Mucosa of descending colon (tissue), 3 donors: ENCODE measurements at regions not wholly inside any gene's neighbourhood (a gene's known extent, or its start where the extent isn't known, plus 50 kb on each side); places are given as distances from the start of the nearest gene placed in this dataset.

Experiments
- ATAC-seq: fragments of 200-7000 bp; cut with Tn5 transposase; one replicate; pipeline ENCODE4 v1.9.1; 2020; ENCODE audit warnings: mild to moderate bottlenecking, moderate library complexity
- DNase-seq, 3 donors: peaks; one replicate each; pipeline ENCODE4 v3.0.0-alpha.2; 2020
- H3K36me3 ChIP-seq: fragments of 200-600 bp; one replicate; pipeline ENCODE4 v1.8.0; 2021; ENCODE audit warnings: low read depth, mild to moderate bottlenecking
- H3K4me1 ChIP-seq: fragments of 200-600 bp; one replicate; pipeline ENCODE4 v1.8.0; 2021; ENCODE audit warnings: low read depth, mild to moderate bottlenecking
- H3K4me3 ChIP-seq: fragments of 200-600 bp; one replicate; pipeline ENCODE4 v1.8.0; 2021; ENCODE audit warnings: mild to moderate bottlenecking
- H3K9me3 ChIP-seq: fragments of 200-600 bp; one replicate; pipeline ENCODE4 v1.8.0; 2021; ENCODE audit warnings: mild to moderate bottlenecking
- CTCF ChIP-seq: fragments of 200-600 bp; IDR thresholded peaks from one replicate; pipeline ENCODE4 v1.8.0; 2022; ENCODE audit warnings: antibody characterized with exemption, mild to moderate bottlenecking
- intact Hi-C, 2 donors: fragments of 100-400 bp; cut with DNase I in 1 of 2; cut with micrococcal nuclease in 1 of 2; formaldehyde crosslinking; loops; one replicate each; pipeline versions ENCODE4 v1.11.0 to v1.11.1; 2022; cut with DNase I, micrococcal nuclease
- donor health status: DM: no; HTN: no; CAD: no; lungs with moderate emphysema.
- donor health status: DM: no; HTN: no; CAD: no.
- donor health status: DM: no; HTN: yes; CAD: no.

- Histone ChIP-seq H3K4me3 (no peak overlapping the region), H3K36me3 (no peaks in the 10 kb centered on the region), H3K9me3 (no peaks in the 10 kb centered on the region), H3K4me1 (no peaks in the 10 kb centered on the region)
- ATAC-seq (no peak), DNase-seq (no peak)
- no peak for TF ChIP-seq CTCF
- intact Hi-C loops = no loop called here
Measured at GRCh38 chr4:12658146-12658545, 826.0 kb downstream of the RAB28 start.

- no peak for TF ChIP-seq CTCF
- Histone ChIP-seq H3K36me3 (no peaks in the 10 kb centered on the region), H3K4me3 (no peak overlapping the region), H3K4me1 (no peaks in the 10 kb centered on the region), H3K9me3 (no peaks in the 10 kb centered on the region)
- ATAC-seq = no peak
- no peak for DNase-seq
- intact Hi-C loops = no loop called here
Measured at GRCh38 chr4:12651876-12652275, 832.3 kb downstream of the RAB28 start.

GRCh38 chr4:12645732-12646131 lies 838.4 kb downstream of the RAB28 start:
- intact Hi-C loops = no loop called here
- no peak for DNase-seq

GRCh38 chr4:12644261-12644660 lies 839.9 kb downstream of the RAB28 start:
- H3K4me3 ChIP-seq = no peak overlapping the region

More at GRCh38 chr4:12645732-12646131, 838.4 kb downstream of the RAB28 start:
- Histone ChIP-seq H3K4me1 (no peaks in the 10 kb centered on the region), H3K9me3 (no peaks in the 10 kb centered on the region), H3K4me3 (no peak overlapping the region), H3K36me3 (no peaks in the 10 kb centered on the region)
- TF ChIP-seq CTCF = no peak
- no peak for ATAC-seq

GRCh38 chr4:12636191-12636590 lies 847.9 kb downstream of the RAB28 start:
- no peaks in the 10 kb centered on the region for H3K9me3 ChIP-seq
- no peaks in the 10 kb centered on the region for H3K36me3 ChIP-seq
- H3K4me3 ChIP-seq = no peak overlapping the region
- no peak for TF ChIP-seq CTCF
- H3K4me1 ChIP-seq = no peaks in the 10 kb centered on the region
- DNase-seq = no peak
- ATAC-seq = no peak
- intact Hi-C loops = loop anchor here in 1 of 2 donors (10.0 kb wide), 1 partner anchor 871 kb away; no protein-coding TSS in a partner anchor

More at GRCh38 chr4:12644261-12644660, 839.9 kb downstream of the RAB28 start:
- H3K36me3 ChIP-seq = no peaks in the 10 kb centered on the region
- no peaks in the 10 kb centered on the region for H3K4me1 ChIP-seq
- intact Hi-C loops = no loop called here
- no peaks in the 10 kb centered on the region for H3K9me3 ChIP-seq
- TF ChIP-seq CTCF = no peak
- DNase-seq (no peak), ATAC-seq (no peak)

GRCh38 chr4:12635629-12636028 lies 848.5 kb downstream of the RAB28 start:
- ATAC-seq (no peak), DNase-seq (no peak)
- Histone ChIP-seq H3K9me3 (no peaks in the 10 kb centered on the region), H3K4me1 (no peaks in the 10 kb centered on the region), H3K4me3 (no peak overlapping the region), H3K36me3 (no peaks in the 10 kb centered on the region)
- intact Hi-C loops = loop anchor here in 1 of 2 donors (10.0 kb wide), 1 partner anchor 871 kb away; no protein-coding TSS in a partner anchor
- no peak for TF ChIP-seq CTCF
